ENCODE measurements at regions not wholly inside any gene's neighbourhood (a gene's known extent, or its start where the extent isn't known, plus 50 kb on each side); places are given as distances from the start of the nearest gene placed in this dataset.

GRCh38 chr3:115284980-115285379 is 137.9 kb upstream of the ZBTB20 start:
- TF ChIP-seq, protein P1, sequence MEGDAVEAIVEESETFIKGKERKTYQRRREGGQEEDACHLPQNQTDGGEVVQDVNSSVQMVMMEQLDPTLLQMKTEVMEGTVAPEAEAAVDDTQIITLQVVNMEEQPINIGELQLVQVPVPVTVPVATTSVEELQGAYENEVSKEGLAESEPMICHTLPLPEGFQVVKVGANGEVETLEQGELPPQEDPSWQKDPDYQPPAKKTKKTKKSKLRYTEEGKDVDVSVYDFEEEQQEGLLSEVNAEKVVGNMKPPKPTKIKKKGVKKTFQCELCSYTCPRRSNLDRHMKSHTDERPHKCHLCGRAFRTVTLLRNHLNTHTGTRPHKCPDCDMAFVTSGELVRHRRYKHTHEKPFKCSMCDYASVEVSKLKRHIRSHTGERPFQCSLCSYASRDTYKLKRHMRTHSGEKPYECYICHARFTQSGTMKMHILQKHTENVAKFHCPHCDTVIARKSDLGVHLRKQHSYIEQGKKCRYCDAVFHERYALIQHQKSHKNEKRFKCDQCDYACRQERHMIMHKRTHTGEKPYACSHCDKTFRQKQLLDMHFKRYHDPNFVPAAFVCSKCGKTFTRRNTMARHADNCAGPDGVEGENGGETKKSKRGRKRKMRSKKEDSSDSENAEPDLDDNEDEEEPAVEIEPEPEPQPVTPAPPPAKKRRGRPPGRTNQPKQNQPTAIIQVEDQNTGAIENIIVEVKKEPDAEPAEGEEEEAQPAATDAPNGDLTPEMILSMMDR (IDR thresholded peaks at IDR 0.05): no peak
- no peak for TF ChIP-seq POLR2A (IDR thresholded peaks at IDR 0.05)
